NOMO-1 treated with DMSO at 0.1 percent for 48 hours (cell line): ENCODE measurements at regions not wholly inside any gene's neighbourhood (a gene's known extent, or its start where the extent isn't known, plus 50 kb on each side); places are given as distances from the start of the nearest gene placed in this dataset.

Source experiments
- DNase-seq: peaks from one replicate; lab custom pipeline; 2025; ENCODE audit not compliant: unreplicated experiment; lab: John Stamatoyannopoulos, UW

DNA sequence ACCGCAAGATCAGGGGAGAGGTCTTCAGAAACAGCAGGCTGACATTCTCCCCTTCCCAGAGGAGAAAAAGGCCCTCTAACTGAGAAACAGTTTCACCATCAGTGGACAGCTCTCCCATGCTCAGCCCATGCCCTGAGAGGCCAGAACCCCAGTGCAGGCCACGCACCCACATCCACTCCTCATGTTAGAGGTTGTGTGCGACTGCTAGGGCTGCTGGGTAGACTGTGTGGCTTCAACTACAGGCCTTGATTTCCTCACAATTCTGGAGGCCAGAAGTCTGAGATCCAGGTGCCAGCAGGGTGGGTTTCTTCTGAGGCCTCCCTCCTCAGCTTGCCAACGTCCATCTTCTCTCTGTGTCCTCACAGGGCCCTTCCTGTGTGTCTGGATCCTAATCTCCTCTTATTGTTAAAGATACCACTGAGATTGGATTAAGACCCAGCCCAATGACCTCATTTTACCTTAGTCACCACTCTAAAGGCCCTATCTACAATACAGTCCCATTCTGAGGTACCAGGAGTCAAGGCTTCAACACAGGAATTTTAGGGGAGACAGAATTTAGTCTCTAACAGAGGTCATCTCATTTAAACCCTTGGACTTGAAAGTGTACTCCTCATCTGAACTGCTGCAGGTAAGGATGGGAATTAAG lies 67.7 kb upstream of the CD93 start:
- DNase-seq, result no peak

DNA sequence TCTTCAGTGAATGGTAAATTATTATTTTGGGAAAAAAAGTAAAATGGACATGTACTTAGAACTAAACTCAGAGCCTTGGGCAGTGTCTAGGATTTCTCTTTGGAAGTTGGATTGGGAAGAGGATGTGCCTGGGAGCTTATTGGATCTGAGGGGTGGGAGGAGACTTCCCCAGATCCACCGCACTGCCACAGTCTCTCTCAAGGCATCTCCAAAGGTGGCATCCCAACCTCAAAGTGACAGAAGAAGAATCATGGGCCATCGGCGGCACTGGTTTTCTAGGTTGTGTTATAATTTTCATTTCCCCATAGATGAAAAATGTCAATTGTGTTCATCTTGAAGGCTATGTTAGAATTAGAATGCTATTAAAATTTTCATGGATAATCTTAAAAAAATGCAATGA lies 66.8 kb upstream of the CD93 start:
- DNase-seq, result no peak

DNA sequence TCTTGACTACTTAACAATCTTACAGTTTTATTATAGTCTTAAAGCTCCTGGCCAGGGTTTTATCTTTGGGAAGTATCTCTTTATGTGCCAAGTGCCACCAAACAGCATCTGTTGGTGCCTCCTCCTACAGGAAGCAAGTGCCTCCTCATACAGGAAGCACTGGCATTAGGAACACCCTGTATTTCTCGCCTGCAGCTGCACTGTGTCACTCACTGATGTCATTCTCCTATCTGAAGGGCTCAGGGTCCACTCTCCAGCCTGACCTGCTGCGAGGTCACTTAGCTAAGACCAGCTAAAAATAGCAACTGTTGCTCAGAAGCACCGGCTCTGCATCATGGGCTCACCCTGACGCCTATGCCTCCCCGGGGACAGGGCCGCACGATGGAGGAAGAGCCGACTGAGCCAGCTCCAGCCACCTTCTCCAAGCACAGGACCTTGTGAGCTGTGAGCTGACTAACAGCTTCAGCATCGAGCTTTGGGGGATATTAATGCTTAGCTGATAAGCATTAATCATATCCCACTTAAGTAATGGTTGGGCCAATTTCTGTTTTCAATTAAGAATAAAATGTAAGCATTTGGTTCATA lies 66.3 kb upstream of the CD93 start:
- DNase-seq, result peak; percentile 16

DNA sequence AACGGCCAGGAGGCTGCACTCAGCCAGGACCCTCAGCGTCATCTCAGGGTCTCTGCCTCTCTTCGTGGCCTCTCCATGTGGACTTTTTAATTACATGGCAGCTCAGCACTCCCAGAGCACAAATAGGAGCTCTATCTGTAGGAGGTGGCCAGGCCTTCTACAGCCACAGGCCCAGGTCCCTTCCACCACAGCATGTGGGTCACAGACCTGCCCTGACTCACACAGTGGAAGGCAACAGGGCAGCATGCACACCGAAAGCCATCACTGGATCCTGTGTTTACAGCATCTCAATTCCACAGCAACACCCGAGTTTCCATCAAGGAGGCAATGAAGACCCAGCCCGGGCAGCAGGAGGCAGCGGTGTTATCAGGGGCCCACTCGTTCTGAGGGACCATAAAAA lies 65.8 kb upstream of the CD93 start:
- no peak for DNase-seq

- no peak for DNase-seq
Measured at GRCh38 chr20:23151008-23151703, 65.0 kb upstream of the CD93 start.

GRCh38 chr20:23150304-23151007 lies 64.3 kb upstream of the CD93 start:
- DNase-seq, result no peak

DNA sequence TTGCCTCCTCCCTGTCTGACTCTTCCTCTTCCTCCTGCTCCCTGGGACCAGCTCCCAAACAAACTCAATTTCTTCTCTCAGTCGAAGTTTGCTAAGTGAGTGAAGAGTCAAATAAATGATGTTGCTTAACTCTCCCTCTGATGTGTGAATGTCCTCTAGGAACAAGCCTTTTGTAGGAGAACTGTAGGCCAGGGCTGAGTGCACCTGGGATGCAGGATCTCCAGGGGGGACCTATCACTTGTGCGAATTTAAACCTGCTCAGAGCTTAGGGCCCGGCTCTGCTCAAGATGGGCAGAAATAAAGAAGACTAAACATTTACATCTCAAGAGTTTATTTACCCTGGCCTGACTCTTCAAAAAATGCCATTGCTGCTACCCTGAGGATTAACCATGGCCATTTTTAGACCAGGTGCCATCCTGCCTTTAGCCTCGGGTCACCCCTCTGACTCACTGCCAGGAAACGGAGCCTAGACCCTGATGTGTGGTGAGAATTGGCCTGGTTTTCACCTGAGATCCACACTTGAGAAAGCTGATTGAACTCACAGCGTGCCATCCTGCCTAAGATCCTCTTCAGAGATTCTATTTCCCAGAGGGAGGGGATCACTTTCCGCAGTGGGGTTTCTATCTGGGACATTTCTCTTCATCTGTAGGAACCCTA lies 63.6 kb upstream of the CD93 start:
- no peak for DNase-seq

DNA sequence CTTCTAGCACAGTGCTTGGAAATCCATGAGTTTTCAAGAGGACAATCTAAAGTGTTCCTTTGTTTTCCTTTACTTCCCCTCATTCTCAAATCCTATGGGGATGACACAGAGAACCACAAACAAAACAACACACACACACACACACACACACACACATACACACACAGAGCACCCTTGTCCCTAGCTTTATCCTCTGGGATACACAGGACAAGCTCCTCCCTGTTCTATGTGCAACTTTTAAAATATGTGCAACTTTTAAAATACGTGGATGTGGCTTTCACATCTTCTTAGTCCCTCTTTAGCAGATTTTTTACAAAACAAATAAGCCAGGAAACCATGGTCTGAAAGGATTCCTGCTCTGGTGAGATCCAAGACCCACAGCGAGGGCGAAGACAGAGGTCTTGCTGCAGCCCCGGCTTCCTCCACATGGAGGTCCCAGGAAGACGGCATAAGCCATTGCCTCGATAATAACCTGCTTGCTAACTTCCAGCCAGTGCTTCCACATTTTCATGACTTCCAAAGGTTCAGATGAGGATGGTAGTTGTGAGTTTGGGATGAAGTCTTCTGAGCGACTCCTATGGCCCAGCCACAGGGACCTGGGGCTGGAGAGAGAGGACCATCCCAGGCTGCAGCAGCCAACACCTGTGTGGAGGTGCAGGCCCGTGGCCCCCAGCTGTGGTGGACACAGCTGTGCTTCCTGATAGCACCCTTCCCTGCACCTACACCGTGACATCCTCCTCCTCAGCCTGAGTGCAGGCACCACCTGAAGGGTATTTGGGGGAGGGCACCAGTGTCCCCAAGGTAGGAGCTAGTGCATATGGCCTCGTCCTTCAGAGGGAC lies 62.8 kb upstream of the CD93 start:
- DNase-seq, result no peak

DNA sequence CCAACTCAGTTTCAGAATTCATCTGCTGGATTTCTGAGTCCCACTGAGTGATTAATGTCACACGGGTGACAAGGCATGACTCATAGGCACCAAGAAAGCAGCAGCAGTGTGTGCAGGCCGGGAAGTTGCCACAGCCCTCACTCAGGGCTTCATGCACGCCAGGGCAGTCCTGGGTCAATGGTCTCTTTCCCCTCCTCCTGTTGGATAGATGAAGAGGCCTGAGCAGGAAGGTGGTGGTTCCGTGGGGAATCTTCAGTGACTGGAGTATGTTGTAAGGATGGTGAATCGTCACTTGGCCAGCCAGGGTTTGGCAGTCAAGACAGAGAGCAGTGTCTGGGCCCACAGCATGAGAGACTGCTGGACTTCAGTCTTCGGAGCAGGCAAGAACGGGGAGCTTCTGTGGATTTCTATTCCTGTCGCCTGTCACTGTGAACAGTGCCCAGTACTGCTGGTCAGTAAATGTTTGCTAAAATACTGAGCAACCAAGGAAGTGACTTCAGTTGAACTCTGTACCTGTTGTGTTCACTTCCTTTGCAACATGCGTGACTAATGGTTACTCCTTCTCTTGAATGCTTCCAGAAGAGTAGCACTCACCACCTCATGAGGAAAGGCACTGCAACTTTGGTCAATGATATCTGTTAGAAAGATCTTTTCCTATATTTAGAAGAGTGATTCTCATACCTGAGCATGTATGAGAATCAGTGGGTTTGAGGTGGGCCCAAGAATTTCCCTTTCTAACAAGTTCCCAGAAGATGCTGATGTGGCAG lies 62.0 kb upstream of the CD93 start:
- DNase-seq, result peak; percentile 87

DNA sequence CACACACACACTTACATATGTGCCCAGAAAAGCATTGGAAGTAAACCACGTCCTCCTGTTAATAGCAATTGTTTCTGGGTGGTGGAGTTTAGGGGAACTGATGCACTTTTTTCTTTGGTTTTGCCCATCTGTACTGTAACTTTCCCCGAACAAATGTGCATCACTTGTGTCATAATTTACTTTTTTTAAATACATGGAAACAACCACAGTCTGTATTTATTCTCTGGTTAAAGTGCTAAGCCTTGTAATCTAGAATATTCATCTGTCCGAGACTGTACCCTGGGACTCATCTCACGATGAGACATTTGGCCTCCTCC lies 61.5 kb upstream of the CD93 start:
- no peak for DNase-seq

DNA sequence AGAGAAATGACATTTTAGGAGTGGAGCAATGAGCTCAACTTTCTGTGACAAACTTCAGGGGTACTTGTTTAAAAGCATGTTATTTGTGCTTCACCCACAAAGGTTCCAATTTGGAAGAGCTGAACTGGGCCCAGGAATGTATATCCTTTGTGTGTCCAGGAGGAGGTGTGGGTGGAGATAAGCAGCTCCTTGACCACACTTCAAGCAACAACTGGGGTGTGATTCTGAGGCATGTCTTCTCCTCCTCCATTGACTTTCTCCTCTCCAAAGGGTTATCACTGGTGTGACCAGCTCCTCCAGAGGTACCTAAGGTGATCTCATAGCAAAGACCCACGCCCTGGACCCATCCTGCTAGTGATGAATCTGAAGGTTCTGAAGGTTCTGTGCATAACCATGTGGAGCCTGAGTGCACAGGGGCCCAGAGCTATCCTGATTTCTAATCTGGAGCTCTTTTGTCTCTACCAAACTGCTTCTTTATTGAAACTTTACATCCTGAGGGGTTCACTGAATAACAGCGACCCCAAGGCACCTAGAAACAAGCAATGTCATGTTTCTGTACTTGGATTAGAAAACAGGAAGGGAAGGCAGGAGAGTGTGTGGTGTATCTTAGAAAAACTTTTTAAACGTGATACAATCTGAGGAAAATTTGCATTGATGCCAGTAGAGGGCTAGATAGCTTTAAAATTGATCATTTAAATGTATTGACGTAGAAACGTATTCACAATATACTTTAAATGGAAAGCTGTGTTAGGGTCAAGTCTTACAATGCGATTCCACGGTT lies 60.9 kb upstream of the CD93 start:
- DNase-seq, result peak; percentile 24

- no peak for DNase-seq
Measured at GRCh38 chr20:23146181-23146580, 60.1 kb upstream of the CD93 start.

GRCh38 chr20:23145281-23145700 lies 59.2 kb upstream of the CD93 start:
- DNase-seq, result no peak

DNA sequence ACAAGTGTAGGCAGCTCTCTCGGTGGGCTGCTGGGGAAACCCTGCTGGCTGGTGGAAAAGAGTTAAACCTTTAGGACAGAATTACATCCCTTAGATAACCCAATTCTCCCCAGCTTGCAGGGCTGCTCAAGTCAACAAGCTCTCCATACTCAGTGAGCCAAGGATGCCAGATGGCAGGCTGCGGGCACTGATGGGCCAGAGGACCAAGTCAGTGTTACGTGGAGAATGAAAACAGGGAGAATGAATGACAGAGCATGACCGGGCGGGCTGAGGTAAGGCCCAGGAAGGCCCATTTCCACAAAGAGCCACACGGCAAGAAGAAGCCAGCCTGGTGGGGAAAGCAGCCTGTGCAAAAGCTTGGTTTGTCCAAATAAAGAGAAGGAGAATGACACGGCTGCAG lies 58.7 kb upstream of the CD93 start:
- DNase-seq, result no peak

- DNase-seq, result no peak
Measured at GRCh38 chr20:23143986-23144690, 58.0 kb upstream of the CD93 start.

- DNase-seq, result peak; percentile 56
Measured at GRCh38 chr20:23143098-23143497, 57.0 kb upstream of the CD93 start.

DNA sequence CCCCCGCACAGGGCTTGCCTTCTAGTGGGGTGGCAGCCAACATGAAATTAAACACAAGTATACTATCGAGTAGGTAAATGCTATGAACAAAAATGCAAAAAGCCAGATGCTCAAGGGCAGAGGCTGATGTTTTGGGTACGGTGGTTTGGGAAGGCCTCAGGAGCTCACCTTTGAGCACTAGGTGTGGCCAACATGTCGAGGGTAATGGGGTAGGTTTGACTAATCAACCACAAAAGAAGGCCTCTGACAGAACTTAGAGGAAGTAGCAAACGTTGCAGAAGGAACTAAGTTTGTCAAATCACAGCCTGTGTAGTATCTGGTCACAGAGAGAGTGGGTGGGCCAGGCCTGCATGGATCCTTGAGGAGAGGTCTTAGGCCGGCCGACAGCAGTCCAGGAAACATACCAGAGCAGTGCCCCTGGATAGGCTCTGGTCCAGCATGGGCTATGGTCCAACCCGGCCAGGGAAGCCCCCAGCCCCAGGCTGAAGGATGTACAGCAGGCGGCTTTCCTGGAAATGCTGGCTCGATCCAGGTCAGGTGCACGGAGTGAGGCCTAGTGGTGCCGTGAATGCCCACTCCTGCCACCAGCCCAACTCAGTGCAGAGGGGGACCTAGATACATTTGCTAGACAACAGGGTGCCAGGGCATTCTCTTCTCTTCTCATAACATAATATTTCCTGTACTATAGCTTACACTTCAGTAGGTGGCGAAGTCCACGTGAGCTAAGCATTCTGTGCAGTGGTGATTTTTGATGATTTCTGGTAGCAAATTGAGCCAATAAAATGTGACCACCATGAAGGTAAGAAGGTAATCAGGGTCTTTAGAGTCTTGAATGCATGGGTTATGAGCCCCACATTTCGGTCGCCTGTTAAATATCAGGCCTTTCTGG lies 56.3 kb upstream of the CD93 start:
- DNase-seq, result peak; percentile 85
